ENCODE measurements at regions not wholly inside any gene's neighbourhood (a gene's known extent, or its start where the extent isn't known, plus 50 kb on each side); places are given as distances from the start of the nearest gene placed in this dataset.
A peak's percentile ranks its signal among the peaks of the same experiment; 100 is the strongest.

DNA sequence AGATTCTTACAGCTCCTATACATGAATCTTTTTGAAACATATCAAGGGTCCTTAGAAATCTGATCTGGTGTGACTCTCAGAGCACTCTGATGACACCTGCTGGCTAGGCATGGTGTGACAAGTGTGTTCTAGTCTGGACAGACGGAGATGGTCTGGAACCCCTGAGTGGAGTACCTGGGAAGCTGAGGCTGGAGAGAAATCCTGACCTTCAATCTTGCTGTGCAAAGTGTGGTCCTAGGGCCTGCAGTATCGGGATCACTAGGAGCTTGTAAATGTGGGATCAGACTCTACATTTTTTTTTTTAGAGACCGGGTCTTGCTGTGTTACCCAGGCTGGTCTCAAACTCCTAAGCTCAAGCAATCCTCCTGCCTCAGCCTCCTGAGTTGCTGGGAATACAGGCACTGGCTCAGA lies 78.6 kb upstream of the SOD1 start:
- TF ChIP-seq, protein P1, sequence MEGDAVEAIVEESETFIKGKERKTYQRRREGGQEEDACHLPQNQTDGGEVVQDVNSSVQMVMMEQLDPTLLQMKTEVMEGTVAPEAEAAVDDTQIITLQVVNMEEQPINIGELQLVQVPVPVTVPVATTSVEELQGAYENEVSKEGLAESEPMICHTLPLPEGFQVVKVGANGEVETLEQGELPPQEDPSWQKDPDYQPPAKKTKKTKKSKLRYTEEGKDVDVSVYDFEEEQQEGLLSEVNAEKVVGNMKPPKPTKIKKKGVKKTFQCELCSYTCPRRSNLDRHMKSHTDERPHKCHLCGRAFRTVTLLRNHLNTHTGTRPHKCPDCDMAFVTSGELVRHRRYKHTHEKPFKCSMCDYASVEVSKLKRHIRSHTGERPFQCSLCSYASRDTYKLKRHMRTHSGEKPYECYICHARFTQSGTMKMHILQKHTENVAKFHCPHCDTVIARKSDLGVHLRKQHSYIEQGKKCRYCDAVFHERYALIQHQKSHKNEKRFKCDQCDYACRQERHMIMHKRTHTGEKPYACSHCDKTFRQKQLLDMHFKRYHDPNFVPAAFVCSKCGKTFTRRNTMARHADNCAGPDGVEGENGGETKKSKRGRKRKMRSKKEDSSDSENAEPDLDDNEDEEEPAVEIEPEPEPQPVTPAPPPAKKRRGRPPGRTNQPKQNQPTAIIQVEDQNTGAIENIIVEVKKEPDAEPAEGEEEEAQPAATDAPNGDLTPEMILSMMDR (IDR thresholded peaks at IDR 0.05), result peak; percentile 59 to 69 (median 68)
- no peak for TF ChIP-seq POLR2AphosphoS5 (IDR thresholded peaks at IDR 0.05; ENCODE audit: insufficient read depth in 1 of 2, low read depth in 1 of 2)
